Right lobe of liver (tissue), 6 donors: ENCODE measurements at regions not wholly inside any gene's neighbourhood (a gene's known extent, or its start where the extent isn't known, plus 50 kb on each side); places are given as distances from the start of the nearest gene placed in this dataset.

Source experiments
- ATAC-seq, 4 donors: fragments of 200-7000 bp; cut with Tn5 transposase; one replicate each; pipeline ENCODE4 v1.9.1; 2020; ENCODE audit warnings: mild to moderate bottlenecking in 4 of 4, moderate library complexity in 4 of 4
- DNase-seq, 3 donors: peaks; one replicate each; pipeline ENCODE4 v3.0.0-alpha.2; 2020
- H3K27ac ChIP-seq, 3 donors: fragments of 200-600 bp; one replicate each; pipeline ENCODE4 v1.8.0; 2022
- H3K27me3 ChIP-seq, 2 donors: fragments of 200-600 bp; one replicate each; pipeline ENCODE4 v1.8.0; 2022
- H3K36me3 ChIP-seq, 4 donors: fragments of 200-600 bp; sonication (generic) in 1 of 4; one replicate each; pipeline versions ENCODE4 v1.5.1 to v1.8.0; 2017 to 2022; ENCODE audit warnings: control low read depth in 1 of 4
- H3K4me1 ChIP-seq, 4 donors: fragments of 200-600 bp; sonication (generic) in 1 of 4; one replicate each; pipeline versions ENCODE4 v1.5.1 to v1.8.0; 2017 to 2022; ENCODE audit warnings: control low read depth in 1 of 4
- H3K4me3 ChIP-seq, 3 donors: fragments of 200-600 bp; one replicate each; pipeline ENCODE4 v1.8.0; 2022
- H3K9me3 ChIP-seq, 4 donors: fragments of 200-600 bp; sonication (generic) in 1 of 4; one replicate each; pipeline versions ENCODE4 v1.5.1 to v1.8.0; 2017 to 2022; ENCODE audit warnings: control low read depth in 1 of 4
- CTCF ChIP-seq, 4 donors: fragments of 200-600 bp in 3 of 4; fragments of 450-650 bp in 1 of 4; IDR thresholded peaks; one replicate each; pipeline versions ENCODE4 v1.5.1 to v1.8.0; 2016 to 2022; ENCODE audit warnings: antibody characterized with exemption in 4 of 4, mild to moderate bottlenecking in 2 of 4
- POLR2A ChIP-seq: fragments of 450-650 bp; IDR thresholded peaks from one replicate; pipeline ENCODE4 v1.6.1; 2017; ENCODE audit warnings: antibody characterized with exemption, mild to moderate bottlenecking
- WGBS: methylation state at CpG from one replicate; pipeline ENCODE4 v1.1.6; 2018; ENCODE audit warnings: low coverage, low lambda C conversion rate; ENCODE audit not compliant: insufficient coverage; ENCODE audit errors: missing lambda C conversion rate; 5-methylcytosine and 5-hydroxymethylcytosine counted together
- intact Hi-C, 2 donors: fragments of 100-400 bp; cut with DNase I; formaldehyde crosslinking; loops; one replicate each; pipeline versions ENCODE4 v1.11.2 to v1.14.1; 2022
- donor health status: DM: no; HTN: yes; CAD: no.
- donor health status: DM: no; HTN: no; CAD: no.
- donor health status: DM: no; HTN: no; CAD: no.
- donor health status: DM: no; HTN: yes; CAD: no.
- donor health status: DM: no; HTN: yes; CAD: no.

GRCh38 chr1:147811273-147811672, 50.9 kb upstream of the GJA5 start:
- peaks cover 0 to 12% (median 5%) of the 10 kb centered on the region in 4 donors for H3K4me1 ChIP-seq
- H3K9me3 ChIP-seq: no peaks in the 10 kb centered on the region
- ATAC-seq: no peak
- TF ChIP-seq CTCF (IDR thresholded peaks at IDR 0.05) (no peak), POLR2A (no peak)
- no peak overlapping the region for H3K27ac ChIP-seq
- no peak overlapping the region for H3K4me3 ChIP-seq
- intact Hi-C loops: no loop called here
- DNase-seq: no peak
- no peaks in the 10 kb centered on the region for H3K27me3 ChIP-seq
- no peaks in the 10 kb centered on the region for H3K36me3 ChIP-seq
- 67% methylated on average over 1 of the region's 5 CpGs for WGBS

DNA sequence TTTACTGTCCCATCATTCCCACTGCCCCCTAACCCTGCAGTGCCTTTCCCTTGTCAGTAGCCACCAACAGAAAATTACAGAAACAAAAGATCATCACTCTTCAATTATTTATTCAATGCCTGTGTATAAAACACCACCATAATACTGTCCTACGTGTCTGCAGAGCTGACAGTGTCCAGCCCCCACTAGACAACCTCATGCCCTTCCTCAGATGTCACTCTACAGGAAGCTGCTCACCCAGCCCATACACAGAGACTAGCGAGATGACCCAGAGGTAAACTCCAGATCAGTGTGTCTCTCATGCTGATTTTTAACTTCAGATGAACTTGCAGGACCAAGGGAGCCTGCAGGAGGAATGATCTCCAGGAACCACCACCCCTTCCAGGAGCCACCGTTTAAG, 51.3 kb upstream of the GJA5 start:
- intact Hi-C loops: no loop called here
- WGBS: 41% methylated on average over 3 of the region's 3 CpGs

DNA sequence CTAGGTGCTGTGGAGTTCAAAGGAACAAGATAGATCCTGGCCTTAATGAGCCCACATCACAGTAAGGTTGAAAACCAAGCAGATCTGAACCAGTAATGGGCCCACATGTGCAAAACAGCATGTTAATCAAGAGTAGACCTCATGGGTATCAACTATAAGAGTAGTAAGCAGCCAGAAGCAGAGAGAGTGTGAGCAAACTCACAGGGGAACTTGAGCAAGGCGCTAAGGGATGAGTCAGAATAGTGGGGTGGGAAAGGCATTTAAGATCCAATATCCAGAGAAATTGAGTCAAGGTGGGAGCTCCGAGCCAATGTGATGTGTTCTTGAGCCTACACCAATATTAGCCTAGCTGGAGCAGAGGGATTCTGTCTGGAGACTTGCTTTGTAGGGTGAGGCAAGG, 52.4 kb upstream of the GJA5 start:
- no peak for ATAC-seq

More for the DNA sequence above, 51.3 kb upstream of the GJA5 start:
- Histone ChIP-seq H3K9me3 (no peaks in the 10 kb centered on the region), H3K4me3 (no peak overlapping the region), H3K4me1 (peaks cover 0 to 12% (median 5%) of the 10 kb centered on the region in 4 donors), H3K27me3 (no peaks in the 10 kb centered on the region), H3K36me3 (no peaks in the 10 kb centered on the region), H3K27ac (no peak overlapping the region)
- no peak for TF ChIP-seq POLR2A
- TF ChIP-seq CTCF (IDR thresholded peaks at IDR 0.05): no peak
- no peak for DNase-seq
- no peak for ATAC-seq

DNA sequence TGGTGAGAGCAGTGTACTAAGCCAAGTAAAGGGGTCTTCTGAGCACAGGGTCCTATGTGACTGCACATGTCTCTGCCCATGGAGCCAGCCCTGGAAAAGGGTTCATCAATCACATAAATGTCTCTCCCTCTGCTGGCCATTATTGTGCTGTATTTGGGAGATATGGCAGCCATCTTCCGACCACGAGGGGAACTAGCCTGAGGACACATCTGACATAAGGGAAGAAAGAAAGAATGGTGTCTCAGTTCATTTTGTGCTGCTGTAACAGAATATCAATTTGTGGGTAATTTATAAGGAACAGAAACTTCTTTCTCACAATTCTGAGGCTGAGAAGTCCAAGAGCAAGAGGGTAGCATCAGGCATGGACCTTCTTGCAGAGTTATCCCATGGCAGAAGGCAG, 55.1 kb upstream of the GJA5 start:
- Histone ChIP-seq H3K27me3 (no peaks in the 10 kb centered on the region), H3K27ac (no peak overlapping the region), H3K4me1 (no peaks in the 10 kb centered on the region), H3K36me3 (no peaks in the 10 kb centered on the region), H3K9me3 (no peaks in the 10 kb centered on the region), H3K4me3 (no peak overlapping the region)
- no peak for ATAC-seq
- intact Hi-C loops: no loop called here
- WGBS: 68% methylated on average over 2 of the region's 2 CpGs
- no peak for DNase-seq
- TF ChIP-seq POLR2A: no peak
- TF ChIP-seq CTCF (IDR thresholded peaks at IDR 0.05): no peak

More for the DNA sequence above, 52.4 kb upstream of the GJA5 start:
- Histone ChIP-seq H3K9me3 (no peaks in the 10 kb centered on the region), H3K36me3 (no peaks in the 10 kb centered on the region), H3K27me3 (no peaks in the 10 kb centered on the region), H3K27ac (no peak overlapping the region), H3K4me1 (peaks cover 0 to 7% (median 2%) of the 10 kb centered on the region in 4 donors), H3K4me3 (no peak overlapping the region)
- TF ChIP-seq CTCF (IDR thresholded peaks at IDR 0.05) (no peak), POLR2A (no peak)
- WGBS: 95% methylated on average over 2 of the region's 2 CpGs
- no peak for DNase-seq
- intact Hi-C loops: no loop called here

DNA sequence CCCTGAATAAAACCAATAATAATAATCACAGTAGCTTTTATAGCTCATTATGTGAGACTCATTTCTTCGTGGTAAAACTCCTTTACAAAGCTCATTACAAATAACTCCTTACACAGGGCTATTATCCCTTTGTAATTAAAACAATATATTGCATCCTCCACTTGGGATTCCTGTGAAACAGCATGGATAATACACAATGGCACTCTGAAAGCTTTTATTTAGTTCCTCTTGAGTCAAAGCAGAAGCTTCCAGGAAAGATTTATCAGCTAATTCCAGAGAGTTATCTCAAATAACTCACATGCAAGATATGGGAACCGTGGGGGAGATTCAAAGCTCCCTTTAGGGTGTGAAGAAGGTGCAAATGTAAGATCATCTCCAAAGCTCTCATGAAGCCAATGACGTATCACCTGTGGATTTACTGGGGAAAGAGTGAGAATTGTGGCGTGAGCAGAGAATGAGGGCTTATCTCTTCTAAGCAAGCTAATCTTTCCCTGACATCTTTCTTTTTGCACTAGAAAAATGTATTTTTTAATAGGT, 60.4 kb upstream of the GJA5 start:
- H3K4me1 ChIP-seq: no peaks in the 10 kb centered on the region
- no peaks in the 10 kb centered on the region for H3K27me3 ChIP-seq
- no peaks in the 10 kb centered on the region for H3K36me3 ChIP-seq
- no peak for ATAC-seq
- H3K9me3 ChIP-seq: no peaks in the 10 kb centered on the region
- intact Hi-C loops: no loop called here
- TF ChIP-seq CTCF (IDR thresholded peaks at IDR 0.05) (no peak), POLR2A (no peak)
- WGBS: 65% methylated on average over 4 of the region's 4 CpGs
- no peak overlapping the region for H3K4me3 ChIP-seq
- no peak for DNase-seq
- no peak overlapping the region for H3K27ac ChIP-seq
